Vagina (tissue), 2 donors: ENCODE measurements at regions not wholly inside any gene's neighbourhood (a gene's known extent, or its start where the extent isn't known, plus 50 kb on each side); places are given as distances from the start of the nearest gene placed in this dataset.

Experiments used
- DNase-seq, 2 donors: peaks; one replicate each; pipeline ENCODE4 v3.0.0-alpha.2; 2017; ENCODE audit errors: extremely low spot score in 2 of 2
- H3K27ac ChIP-seq: fragments of 200-600 bp; sonication (generic); one replicate; pipeline ENCODE4 v1.5.1; 2019
- H3K27me3 ChIP-seq: fragments of 200-600 bp; sonication (generic); one replicate; pipeline ENCODE4 v1.5.1; 2019
- H3K36me3 ChIP-seq, 2 donors: fragments of 200-600 bp; sonication (generic); one replicate each; pipeline ENCODE4 v1.5.1; 2017 to 2019
- H3K4me1 ChIP-seq: fragments of 200-600 bp; sonication (generic); one replicate; pipeline ENCODE4 v1.5.1; 2019
- H3K4me3 ChIP-seq, 2 donors: fragments of 200-600 bp; sonication (generic); 1 replicate in 1 of 2; 2 replicates in 1 of 2; pipeline ENCODE4 v1.5.1; 2016 to 2019
- H3K9me3 ChIP-seq: fragments of 200-600 bp; sonication (generic); one replicate; pipeline ENCODE4 v1.5.1; 2019
- CTCF ChIP-seq, 3 experiments: fragments of 450-650 bp in 2 of 3; fragments of 200-600 bp in 1 of 3; sonication (generic) in 1 of 3; IDR thresholded peaks; one replicate each; pipeline ENCODE4 v1.5.1; 2017 to 2019; ENCODE audit warnings: antibody characterized with exemption in 3 of 3, mild to moderate bottlenecking in 2 of 3, moderate library complexity in 2 of 3
- POLR2A ChIP-seq, 2 donors: fragments of 450-650 bp; IDR thresholded peaks; one replicate each; pipeline ENCODE4 v1.6.1; 2017; ENCODE audit warnings: antibody characterized with exemption in 2 of 2, mild to moderate bottlenecking in 2 of 2, moderate library complexity in 2 of 2
- POLR2AphosphoS5 ChIP-seq, 2 donors: sonication (generic); formaldehyde crosslinking; IDR thresholded peaks; one replicate each; pipeline ENCODE4 v1.9.0; 2017; ENCODE audit warnings: antibody characterized with exemption in 2 of 2, mild to moderate bottlenecking in 2 of 2, low read depth in 1 of 2; ENCODE audit not compliant: insufficient read depth in 1 of 2
- intact Hi-C: fragments of 100-400 bp; cut with DNase I; formaldehyde crosslinking; loops from one replicate; pipeline ENCODE4 v1.15.1; 2023

GRCh38 chr14:26765301-26765700, 167.5 kb upstream of the NOVA1 start:
- Histone ChIP-seq H3K4me1 (no peaks in the 10 kb centered on the region), H3K27me3 (no peaks in the 10 kb centered on the region), H3K9me3 (no peaks in the 10 kb centered on the region), H3K4me3 (no peak overlapping the region), H3K27ac (peak overlapping the region; percentile 27), H3K36me3 (no peaks in the 10 kb centered on the region)
- TF ChIP-seq POLR2A (IDR thresholded peaks at IDR 0.05): no peak
- DNase-seq: no peak
- intact Hi-C loops: no loop called here

GRCh38 chr14:26765768-26766520, 168.1 kb upstream of the NOVA1 start:
- Histone ChIP-seq H3K36me3 (no peaks in the 10 kb centered on the region), H3K4me1 (no peaks in the 10 kb centered on the region), H3K9me3 (no peaks in the 10 kb centered on the region), H3K4me3 (no peak overlapping the region), H3K27me3 (no peaks in the 10 kb centered on the region), H3K27ac (peak overlapping the region; percentile 27)
- TF ChIP-seq CTCF (IDR thresholded peaks at IDR 0.05): no peak
- peak; percentile 12 to 23 for TF ChIP-seq POLR2AphosphoS5 (IDR thresholded peaks at IDR 0.05; ENCODE audit: insufficient read depth in 1 of 2, low read depth in 1 of 2)
- intact Hi-C loops: no loop called here
- DNase-seq: peak in 1 of 2 donors; percentile 88

- no peaks in the 10 kb centered on the region for H3K36me3 ChIP-seq
Measured at GRCh38 chr14:26766726-26767125, 168.9 kb upstream of the NOVA1 start.

GRCh38 chr14:26773906-26774593, 176.2 kb upstream of the NOVA1 start:
- Histone ChIP-seq H3K27ac (no peak overlapping the region), H3K4me1 (peaks cover 9% of the 10 kb centered on the region), H3K4me3 (no peak overlapping the region), H3K36me3 (no peaks in the 10 kb centered on the region), H3K27me3 (no peaks in the 10 kb centered on the region), H3K9me3 (no peaks in the 10 kb centered on the region)
- TF ChIP-seq POLR2A (IDR thresholded peaks at IDR 0.05) (no peak), CTCF (IDR thresholded peaks at IDR 0.05) (no peak), POLR2AphosphoS5 (IDR thresholded peaks at IDR 0.05; ENCODE audit: insufficient read depth in 1 of 2, low read depth in 1 of 2) (no peak)
- intact Hi-C loops: no loop called here
- DNase-seq: no peak

More at GRCh38 chr14:26766726-26767125, 168.9 kb upstream of the NOVA1 start:
- H3K4me3 ChIP-seq: no peak overlapping the region
- intact Hi-C loops: no loop called here
- H3K27ac ChIP-seq: no peak overlapping the region
- H3K4me1 ChIP-seq: no peaks in the 10 kb centered on the region
- no peak for DNase-seq
- TF ChIP-seq CTCF (IDR thresholded peaks at IDR 0.05): no peak
- no peak for TF ChIP-seq POLR2A (IDR thresholded peaks at IDR 0.05)
- TF ChIP-seq POLR2AphosphoS5 (IDR thresholded peaks at IDR 0.05; ENCODE audit: insufficient read depth in 1 of 2, low read depth in 1 of 2): no peak
- H3K9me3 ChIP-seq: no peaks in the 10 kb centered on the region
- H3K27me3 ChIP-seq: no peaks in the 10 kb centered on the region

- Histone ChIP-seq H3K27ac (no peak overlapping the region), H3K36me3 (no peaks in the 10 kb centered on the region), H3K4me1 (peaks cover 9% of the 10 kb centered on the region), H3K27me3 (no peaks in the 10 kb centered on the region), H3K4me3 (no peak overlapping the region), H3K9me3 (no peaks in the 10 kb centered on the region)
- DNase-seq: no peak
- intact Hi-C loops: no loop called here
- TF ChIP-seq POLR2AphosphoS5 (IDR thresholded peaks at IDR 0.05; ENCODE audit: insufficient read depth in 1 of 2, low read depth in 1 of 2) (no peak), CTCF (IDR thresholded peaks at IDR 0.05) (no peak), POLR2A (IDR thresholded peaks at IDR 0.05) (no peak)
Measured at GRCh38 chr14:26775765-26776563, 178.1 kb upstream of the NOVA1 start.
